Left kidney (tissue), 1 donor: ENCODE measurements at regions not wholly inside any gene's neighbourhood (a gene's known extent, or its start where the extent isn't known, plus 50 kb on each side); places are given as distances from the start of the nearest gene placed in this dataset.

Experiments used
- DNase-seq: peaks from one replicate; pipeline ENCODE4 v3.0.0-alpha.2; 2013

DNA sequence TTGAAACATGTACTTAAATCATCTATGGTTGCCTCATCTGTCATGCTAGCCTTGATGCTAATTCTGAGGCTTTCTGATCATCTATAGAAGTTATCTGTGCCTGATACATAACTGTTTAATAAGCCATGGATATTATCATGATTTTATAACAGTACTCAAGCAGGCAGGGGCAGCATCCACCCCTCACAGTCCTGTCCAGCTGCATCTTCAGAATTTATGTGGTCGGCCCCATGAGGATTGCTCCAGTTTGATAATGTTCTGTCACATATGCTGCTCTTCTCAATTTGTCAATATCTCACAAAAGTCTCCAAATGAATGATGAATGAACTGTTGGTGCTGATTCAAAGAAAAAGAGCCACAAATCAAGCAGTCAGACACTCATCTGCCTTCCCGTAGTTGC, 335.1 kb upstream of the POM121L12 start:
- no peak for DNase-seq

DNA sequence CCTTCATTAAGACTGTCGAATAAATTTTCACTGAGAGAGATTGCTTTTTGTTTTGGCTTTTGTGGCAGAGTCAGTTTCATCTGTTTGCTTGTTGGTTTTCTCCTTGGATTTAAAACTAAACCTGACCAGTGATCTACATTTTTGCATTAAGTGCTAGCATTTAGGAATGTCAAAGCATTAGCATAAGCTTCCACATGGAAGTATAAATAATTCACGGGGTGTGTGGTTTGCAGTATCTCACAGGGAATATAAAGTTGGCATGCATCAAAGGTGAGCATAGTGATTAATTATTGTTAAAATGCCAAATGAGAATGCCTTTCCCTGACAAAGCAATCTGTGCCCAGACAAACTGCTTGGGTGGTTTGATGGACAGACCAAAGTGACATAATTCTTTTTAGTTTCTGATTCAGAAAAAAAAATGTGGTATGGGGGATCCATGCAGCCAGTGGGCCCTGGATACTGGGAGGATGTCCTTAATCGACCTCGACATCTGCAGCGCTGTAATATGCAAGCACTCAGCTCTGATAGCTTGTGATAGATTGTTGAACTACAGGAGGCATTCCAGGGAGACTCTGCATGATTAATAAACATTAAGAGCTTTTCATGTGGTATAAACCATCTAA, 339.3 kb upstream of the POM121L12 start:
- no peak for DNase-seq

DNA sequence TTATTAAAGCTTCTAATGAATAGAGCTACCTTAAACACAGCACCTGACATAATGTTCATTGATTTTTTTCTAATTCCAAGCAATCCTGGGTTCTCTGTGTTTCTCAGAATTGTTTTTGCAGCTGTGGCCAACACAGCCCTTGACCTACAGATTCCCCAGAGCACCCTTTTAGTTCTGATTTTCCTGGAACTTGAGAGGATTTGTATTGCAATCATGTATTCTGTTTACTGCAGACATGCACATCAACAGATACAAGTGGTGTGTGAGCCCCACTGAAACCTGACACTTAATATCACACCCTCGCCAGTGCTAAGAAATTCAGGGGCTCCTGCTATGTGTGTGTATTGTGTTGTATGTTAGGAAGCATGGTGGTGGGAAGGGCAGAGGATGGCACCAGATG, 344.2 kb upstream of the POM121L12 start:
- DNase-seq, result no peak

DNA sequence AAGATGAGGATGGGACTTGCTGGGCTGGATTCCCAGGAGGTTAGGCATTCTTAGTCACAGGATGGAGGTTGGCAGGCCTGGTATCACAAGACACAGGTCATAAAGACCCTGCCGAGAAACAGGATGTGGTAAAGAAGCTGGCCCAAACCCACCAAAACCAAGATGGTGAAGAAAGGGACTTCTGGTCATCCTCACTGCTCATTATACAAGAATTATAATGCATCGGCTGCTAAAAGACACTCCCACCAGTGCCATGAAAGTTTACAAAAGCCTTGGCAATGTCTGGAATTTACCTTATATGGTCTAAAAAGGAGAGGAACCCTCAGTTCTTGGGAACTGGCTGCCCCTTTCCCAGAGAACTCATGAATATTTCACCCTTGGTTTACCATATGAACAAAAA, 345.5 kb upstream of the POM121L12 start:
- no peak for DNase-seq

DNA sequence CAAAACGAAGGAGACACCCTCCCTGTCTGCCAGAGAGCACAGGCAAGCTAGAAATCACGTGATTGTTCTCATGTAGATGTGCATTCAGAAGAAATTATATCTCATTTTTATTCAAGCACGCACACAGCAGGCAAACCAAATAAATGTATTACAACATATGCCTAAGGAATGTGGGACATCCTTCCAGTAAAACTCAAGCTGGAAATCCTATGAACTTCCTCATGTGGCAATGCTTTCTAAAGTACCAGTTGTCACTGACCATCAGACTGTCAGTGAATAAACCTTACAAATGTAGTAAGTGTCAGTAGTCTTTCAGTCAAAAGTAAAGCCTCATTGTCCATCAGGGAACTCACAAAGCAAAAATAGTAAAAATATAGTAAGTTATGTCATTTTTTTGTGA, 350.1 kb upstream of the POM121L12 start:
- no peak for DNase-seq

DNA sequence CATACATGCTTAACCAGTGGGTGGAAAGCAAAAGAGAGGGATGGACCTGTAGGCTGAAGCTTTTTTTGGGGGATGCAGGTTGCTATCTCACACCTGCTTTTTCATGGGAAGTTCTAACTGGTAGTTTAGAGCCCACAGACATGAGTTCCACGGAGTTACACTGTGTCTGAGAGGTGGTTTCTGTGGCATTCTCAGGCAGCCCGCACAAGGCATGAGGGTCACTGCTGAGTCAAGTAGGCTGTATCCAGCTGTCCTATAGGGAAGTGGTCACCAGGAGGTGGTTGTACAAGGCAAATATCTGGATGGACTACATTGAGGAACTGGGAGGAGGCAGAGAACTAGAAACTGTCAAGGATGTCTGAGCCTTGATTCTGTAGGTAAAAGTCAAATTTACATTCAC, 351.0 kb upstream of the POM121L12 start:
- no peak for DNase-seq

DNA sequence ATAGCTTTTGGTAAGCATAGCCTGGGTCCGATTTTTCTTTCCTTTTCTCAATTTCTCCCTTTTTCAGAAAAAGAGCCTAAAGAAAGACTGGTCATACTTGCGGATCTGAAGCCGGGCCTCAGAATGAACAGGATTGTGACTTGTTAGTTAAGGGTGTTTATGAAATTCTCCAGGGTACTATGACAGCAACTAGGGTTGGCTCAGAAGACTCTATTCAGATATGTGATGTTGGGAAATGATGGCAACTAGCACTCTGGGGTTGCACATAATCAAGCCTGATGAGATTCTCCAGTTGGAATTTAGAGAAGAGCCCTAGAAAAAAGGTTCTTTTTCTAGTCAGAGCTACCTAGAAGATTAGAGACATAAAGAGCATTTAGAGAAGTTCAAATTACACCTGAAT, 352.4 kb upstream of the POM121L12 start:
- no peak for DNase-seq

DNA sequence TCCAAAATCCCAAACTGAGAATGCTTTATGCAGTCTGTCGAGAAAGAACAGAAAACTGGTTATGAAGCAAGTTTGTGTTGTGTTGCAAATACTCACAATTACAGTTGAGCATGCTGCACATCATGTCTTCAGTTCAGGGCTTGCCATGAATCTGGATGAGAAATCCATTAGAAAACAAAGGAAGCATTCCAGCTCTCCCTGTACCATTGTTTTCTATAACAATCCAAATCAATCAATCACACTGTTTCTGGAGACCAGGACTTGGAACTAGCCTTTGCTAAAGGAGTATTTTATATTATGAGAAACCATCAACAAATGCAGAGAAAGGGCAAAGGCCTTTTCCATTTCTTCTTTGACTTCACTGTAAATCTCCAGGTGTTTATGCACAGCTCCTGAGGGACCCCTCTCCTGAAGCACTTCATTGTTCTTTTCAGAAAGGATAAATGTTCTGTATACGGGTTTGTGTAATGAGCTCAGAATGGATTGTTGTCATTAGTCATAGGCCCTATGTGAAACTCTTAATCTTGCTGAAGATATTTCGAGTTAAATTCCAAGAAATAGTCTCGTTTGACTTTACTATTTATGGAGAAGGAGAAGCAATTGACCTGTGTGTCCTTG, 364.7 kb upstream of the POM121L12 start:
- peak; percentile 3 for DNase-seq

DNA sequence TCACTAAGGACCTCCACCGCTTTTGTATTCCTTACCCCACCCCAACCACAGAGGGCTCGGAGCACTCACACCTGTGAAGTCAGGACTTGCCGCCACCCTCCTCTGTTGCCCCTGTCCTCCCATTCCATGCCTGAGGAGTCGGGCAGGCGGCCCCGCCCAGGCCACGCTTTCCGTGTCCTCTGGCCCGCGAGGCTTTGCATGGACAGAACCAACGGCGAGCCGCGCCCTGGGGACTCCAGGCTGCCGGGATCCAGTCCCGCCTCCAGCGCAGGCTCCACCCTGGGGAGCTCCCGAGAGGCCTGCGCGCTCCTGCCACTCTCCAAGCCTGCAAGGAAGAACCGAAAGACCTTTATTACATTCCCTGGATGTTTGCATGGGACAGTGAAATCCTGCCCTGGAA, 366.4 kb upstream of the POM121L12 start:
- no peak for DNase-seq

DNA sequence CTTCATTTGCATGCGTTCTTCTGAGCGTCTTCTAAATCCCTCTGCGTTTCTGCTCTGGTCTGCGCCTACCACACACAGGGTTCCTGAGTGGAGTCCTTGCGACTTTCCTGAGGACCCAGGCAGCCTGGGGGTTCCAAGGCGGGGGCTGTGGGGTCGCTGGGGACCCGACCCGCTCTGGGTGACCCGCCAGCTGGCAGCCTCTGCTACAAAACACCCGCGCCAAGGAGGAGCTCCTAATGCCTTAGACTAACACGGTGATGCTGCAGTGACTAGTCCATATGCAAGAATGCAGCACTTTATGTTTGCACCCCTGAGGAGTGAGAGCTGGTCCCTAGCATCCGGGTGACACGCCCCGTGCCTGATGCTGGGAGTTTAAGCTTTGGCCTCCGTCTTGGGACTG, 367.0 kb upstream of the POM121L12 start:
- DNase-seq, result no peak

DNA sequence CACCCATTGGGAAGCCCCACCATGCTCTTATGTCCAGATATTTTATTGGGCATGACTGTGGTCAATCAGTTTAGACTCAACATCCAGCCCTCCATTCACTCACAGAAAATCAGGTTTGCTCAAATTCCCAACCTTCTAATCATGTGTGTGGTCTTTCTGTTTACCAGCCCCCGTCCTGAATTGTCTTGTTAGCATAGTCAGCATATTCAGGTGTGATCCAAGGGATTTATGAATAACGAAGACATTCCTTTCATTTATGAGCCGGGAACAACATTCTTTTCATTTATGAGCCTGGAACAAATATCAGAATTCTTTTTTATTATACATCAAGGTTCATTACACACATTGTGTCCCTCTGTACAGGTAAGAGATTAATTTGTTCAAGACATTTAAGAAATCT, 376.3 kb upstream of the POM121L12 start:
- no peak for DNase-seq

DNA sequence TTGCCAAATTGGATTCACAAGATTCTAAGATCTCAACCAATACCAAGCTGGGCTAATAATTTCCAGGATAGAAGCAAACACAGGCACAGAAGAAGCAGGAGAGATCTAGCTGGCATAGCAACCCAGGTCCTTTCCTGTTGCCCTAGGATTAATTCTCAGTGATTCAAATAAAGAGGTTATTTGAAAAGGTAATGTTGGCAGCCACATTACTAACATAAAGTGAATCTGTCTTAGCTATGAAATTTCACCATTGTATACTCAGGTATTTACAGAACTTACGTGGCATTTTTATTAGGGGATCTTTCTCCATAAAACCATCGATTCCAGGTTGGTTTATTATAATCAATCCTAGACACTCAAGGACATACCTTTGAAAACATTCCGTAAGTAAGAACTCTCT, 379.3 kb upstream of the POM121L12 start:
- no peak for DNase-seq

DNA sequence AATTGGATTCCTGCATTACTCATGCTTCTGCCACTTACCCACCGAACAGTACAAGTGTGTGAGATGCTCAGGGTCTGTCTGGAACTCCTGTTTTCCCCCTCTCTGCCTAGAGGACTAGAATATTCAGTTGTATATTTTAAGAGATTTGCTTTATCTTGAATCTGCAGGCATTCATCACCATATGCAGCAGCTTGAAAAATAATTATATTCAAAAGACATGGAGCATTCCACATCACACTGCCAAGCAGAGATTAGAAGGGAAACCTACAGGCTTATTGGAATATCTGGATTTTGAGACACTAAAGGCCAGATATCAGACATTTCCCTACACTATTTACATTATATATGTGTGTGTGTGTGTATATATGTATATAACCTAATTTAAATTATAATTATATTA, 382.8 kb upstream of the POM121L12 start:
- no peak for DNase-seq

DNA sequence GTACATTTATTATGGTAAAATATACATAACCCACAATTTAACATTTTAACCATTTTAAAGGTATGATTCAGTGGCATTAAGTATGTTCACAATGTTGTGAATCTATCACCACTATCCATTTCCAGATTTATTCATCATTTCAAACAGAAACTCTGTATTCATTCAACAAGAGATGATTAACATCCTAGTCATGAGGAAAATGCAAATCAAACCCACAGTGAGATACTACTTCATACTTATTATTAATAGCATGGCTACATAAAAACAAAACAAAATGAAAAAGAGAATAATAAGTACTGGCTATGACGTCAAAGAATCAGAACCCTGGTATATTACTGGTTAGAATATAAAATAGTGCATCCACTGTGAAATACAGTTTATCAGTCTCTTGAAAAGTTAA, 386.6 kb upstream of the POM121L12 start:
- DNase-seq, result no peak

DNA sequence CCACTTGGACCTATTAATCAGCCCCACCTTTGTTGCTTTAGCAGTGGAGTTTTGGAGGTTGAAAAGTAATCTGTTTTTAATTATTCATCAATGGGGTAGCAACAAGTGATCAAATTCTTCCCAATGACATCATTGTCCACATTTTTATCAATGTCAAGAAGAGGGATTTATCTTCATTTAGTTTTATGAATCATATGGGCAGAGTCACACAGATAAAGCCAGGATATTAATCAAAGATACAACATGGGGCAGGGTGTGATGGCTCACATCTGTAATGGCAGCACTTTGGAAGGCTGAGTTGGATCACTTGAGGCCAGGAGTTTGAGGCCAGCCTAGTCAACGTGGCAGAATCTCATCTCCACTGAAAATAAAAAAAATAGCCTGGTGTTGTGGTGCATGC, 388.4 kb upstream of the POM121L12 start:
- DNase-seq, result no peak

DNA sequence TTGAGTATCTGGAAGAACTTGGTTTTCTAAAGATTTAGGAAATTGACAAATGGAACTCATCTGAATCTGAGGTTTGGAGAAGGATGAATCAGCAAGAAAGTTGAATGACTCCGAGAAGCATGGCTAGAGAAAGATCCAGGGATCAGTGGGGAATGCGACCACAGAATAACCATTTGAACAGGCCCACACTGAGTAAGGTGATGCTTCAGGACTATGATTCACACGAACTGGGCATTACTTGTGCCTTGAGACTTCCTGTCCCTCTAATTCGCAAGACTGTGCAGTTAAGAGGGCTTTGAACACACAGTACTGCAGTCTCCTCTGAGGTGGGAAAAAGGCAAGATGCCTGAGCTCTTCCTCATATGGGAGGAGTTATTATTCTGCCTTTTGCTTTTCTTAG, 395.5 kb upstream of the POM121L12 start:
- DNase-seq, result no peak

DNA sequence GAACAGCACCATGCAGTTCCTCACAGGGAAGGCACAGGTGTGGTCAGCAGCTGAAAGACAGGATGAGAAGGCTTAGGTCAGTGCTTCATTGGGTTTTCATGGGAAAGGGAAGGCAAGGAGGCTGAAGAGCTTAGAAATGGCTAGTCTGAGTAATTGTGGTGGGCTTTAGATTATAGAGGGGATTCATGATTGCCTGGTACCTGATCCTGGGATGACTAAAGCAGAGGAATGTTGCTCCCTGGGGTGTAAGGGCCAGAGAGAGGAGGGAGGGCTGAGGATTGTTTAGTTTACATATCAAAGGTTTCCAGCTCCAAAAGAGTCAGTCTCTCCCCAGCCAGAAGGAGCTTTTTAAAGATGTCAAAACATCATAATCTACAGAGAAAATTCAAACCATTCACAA, 396.3 kb upstream of the POM121L12 start:
- no peak for DNase-seq

DNA sequence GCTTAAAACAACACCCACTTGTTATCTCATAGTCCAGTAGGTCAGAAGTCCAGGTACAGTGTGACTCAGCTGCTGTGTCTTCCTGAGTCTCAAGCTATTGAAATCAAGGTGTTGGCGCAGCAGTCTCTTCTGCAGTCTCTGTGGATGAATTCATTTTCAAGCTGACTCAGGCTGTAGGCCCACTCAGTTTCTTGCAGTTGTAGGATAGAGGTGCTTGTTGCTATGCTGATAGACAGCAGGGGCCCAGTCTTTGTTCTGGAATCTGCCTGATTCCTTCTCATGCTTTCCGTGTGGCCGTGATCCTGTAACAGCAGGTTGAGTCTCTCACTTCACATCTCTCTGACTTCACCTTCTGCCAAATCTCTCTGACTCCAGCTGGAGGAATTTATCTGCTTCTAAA, 400.4 kb upstream of the POM121L12 start:
- DNase-seq, result no peak

DNA sequence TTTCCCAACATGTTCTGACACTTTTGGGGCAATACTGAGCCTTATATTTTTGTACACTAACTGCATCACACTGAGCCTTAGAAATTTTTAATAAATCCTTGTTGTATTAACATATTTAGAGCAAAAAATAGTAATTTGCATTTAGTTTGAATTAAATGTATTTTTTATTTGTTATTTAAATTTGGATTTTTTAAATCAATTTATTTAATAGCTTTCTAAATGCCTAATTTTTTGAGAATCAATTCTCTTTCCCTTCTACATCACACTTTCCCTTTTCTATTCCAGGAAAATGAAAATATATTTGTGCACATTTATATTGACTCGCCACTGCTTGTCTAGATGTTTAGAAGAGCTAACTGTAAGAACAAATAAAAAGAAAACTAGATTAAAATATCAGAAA, 414.6 kb upstream of the POM121L12 start:
- DNase-seq, result no peak

DNA sequence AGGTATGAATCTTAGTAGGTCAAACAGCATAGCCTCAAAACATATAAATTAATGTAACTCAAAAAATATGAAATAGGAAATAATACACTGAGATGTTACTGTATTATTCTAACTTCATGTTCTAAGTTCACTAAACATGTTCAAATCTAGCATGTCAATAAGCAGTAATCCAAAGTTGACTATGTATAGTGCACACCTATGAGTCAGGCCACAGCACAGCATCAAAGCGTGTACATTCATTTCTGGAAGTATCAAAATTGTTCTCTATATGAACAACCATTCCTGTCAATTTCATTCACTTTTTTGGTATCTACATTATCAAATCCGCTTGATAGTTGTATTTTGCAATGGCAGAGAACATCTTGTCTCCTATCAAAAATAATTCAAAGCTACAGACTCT, 418.9 kb upstream of the POM121L12 start:
- no peak for DNase-seq

DNA sequence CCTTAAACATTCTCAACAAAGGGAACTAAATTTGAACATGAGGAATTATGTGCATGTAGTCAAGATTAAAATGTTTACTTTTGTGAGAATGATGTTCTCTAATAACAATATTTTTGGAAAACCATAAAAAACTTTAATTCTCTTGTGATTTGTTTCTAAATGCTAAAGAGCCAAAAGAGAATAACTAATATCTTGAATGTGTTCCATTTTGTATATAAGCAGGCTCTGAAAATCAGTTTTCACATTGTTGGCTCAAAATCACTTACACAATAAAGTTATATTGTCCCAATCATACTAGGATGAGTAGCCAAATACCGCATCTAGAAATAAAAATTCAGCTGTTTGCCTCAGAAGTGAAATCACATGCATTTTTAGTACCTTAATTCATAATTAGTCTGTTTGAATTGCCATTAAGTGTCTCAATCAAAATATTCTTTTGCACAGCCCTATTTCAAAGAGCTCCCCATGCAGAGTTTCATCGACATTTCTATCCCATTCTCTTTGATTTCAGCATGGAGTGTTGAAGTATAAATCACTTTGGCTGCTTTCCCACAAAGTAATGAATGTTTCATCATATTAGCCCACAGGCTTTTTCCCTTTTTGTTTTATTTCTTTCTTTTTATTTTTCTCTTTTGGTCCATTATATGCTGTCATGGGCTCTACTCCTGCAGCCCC, 420.3 kb upstream of the POM121L12 start:
- DNase-seq, result no peak

DNA sequence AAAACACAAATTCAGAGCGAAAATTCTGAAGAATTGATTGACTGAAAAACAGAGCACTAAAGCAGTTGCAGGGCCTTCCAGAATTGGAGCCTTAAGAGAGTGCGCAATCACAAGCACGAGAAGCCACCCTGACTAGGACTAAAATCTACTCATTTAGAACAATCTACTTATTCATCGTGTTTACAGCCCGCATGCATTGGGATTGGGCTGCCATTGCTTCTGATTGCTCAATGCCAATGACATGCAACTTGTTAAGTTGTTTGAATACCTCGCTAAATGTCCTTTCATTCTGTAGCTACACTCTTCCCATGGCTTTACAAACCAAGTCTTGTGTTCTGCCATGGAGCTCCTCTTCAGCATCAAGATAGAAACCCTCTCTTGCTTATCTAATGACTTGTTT, 425.9 kb upstream of the POM121L12 start:
- DNase-seq, result no peak

DNA sequence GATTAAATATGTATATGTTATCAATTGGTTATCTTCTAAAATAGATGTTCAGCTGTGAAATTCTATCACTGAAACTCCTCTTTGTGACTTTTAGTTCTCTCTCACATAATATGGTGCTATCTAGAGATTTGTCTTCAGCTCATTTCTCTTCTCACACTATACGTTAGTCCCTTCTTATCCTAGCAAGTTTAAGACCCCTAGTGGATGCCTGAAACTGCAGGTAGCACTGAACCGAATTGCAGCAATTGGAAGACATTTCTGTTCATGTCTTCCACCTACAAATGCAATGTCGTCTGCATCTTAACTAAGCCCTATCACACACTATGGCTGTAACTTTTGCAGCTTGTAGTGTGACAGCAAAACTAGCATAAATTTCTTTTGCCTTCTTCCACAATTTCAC, 442.7 kb upstream of the POM121L12 start:
- DNase-seq, result no peak

DNA sequence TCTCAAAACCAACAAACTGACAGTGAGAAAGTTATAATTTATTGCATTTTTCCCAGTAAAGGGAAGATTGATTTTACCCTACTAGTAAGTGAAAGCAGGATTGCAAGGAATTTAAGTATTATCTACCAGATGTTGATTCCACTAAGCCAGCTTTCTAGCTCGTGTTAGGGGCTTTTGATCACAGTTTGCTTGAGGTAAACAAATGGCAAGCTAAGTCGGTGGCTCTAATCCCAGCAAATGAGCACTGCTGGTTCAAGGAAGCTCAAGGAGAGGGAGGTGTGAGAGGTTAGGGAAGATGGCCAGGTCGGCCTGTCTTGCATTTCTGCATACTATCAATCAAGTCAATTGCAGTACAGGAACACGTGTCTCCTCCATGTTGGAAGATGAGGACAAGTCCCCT, 448.7 kb upstream of the POM121L12 start:
- no peak for DNase-seq
